ENCODE measurements at regions not wholly inside any gene's neighbourhood (a gene's known extent, or its start where the extent isn't known, plus 50 kb on each side); places are given as distances from the start of the nearest gene placed in this dataset.
"Not testable (repeated sequence)": the region's sequence is repeated elsewhere in the genome, so short reads cannot be mapped to it uniquely, and the experiment has no call there.

GRCh38 chr7:63291758-63292157, 706.9 kb upstream of the ZNF722 start:
- DNase-seq = not testable (repeated sequence)

DNA sequence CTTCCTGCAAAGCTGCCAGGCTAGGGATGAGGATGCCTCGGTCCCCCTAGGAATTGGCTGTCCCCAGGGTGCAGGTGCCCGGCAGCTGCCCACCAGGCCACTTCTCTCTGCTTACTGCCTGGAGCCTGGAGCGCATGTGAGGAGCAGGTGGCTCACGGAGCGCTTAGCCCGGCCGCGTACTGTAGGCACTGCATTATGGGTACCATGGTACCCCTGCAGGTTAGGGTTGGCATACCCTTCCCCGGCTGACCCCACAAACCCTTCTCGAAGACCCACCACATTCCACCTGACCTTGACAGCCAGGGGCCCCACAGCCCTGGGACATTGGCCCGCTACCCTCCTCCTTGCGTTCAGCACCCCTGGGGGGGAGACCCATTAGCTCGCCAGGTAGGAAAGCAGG, 681.1 kb upstream of the ZNF722 start:
- peak; percentile 39 for DNase-seq

DNA sequence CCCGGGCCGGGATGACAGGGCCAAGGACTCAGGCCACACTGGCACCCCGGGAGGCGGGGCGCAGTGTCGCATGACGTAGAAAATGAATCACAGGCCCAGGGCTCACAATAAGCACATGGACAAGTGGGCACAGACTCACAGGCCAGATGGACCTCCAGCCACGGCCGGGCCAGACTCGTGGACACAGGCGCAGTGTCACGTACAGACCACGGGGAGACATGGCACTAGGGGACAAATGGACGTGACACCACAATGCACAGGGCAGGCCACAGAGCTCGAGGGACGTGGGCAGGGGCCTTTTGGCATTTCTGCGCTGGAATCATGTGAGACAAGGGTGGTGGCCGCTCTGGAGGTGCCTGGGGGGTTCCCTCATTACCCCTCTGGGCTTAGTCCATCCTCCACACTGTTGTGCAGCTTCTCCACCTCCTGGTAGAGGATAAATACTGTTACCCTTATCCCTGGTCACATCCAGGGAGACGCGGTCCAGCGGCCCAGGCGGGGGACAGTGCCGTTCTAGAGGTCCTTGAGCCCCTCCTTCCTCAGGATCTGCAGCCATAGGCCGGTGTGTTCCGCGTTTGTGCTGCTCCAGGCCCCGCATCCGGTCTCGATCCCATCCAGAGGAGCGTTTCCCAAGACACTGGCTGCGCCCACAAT, 649.8 kb upstream of the ZNF722 start:
- DNase-seq = peak; percentile 47

DNA sequence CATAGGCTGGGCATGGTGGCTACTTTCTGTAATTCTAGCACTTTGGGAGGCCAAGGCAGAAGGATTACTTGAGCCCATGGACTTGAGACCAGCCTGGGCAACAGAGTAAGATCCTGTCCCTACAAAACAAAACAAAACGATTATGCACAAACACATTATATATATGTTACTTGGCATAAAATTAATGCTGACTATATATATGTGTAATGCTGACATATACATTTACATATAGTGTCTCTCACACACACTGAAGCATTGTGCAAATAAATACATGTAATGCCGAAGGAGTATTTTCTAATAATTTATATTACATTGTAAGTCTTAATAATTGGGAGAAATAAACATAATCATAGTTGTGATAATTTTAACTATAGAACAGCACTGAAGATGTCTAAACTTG, 621.8 kb upstream of the ZNF722 start:
- DNase-seq = no peak

GRCh38 chr7:63394139-63394538, 604.5 kb upstream of the ZNF722 start:
- not testable (repeated sequence) for DNase-seq

DNA sequence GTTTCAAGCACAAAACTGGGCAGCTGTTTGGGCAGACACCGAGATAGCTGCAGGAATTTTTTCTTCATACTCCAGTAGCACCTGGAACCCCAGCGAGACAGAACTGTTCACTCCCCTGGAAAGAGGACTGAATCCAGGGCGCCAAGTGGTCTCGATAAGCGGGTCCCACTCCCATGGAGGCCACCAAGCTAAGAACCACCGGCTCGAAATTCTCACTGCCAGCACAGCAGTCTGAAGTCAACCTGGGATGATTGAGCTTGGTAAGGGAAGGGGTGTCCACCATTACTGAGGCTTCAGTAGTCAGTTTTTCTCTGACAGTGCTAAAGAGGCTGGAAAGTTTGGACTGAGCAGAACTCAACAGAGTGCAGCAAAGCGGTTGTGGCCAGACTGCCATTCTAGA, 590.8 kb upstream of the ZNF722 start:
- not testable (repeated sequence) for DNase-seq

Measured in activated effector memory CD4-positive, alpha-beta T cell treated with anti-CD3 and anti-CD28 coated beads, Interleukin-2, amount 50 U/mL, for 16 hours (primary cell).